ENCODE measurements at regions not wholly inside any gene's neighbourhood (a gene's known extent, or its start where the extent isn't known, plus 50 kb on each side); places are given as distances from the start of the nearest gene placed in this dataset.

GRCh38 chr3:73827204-73827603 is 202.5 kb upstream of the PDZRN3 start:
- TF ChIP-seq CTCF (optimal IDR thresholded peaks at IDR 0.05 in 1 of 3, IDR thresholded peaks at IDR 0.05 in 1 of 3, conservative IDR thresholded peaks at IDR 0.05 in 1 of 3; ENCODE audit: extremely low read depth in 1 of 3, insufficient read depth in 2 of 3, low read length in 3 of 3) (no peak), EZH2 (IDR thresholded peaks at IDR 0.05; ENCODE audit: low read length) (no peak)
